H9 (cell line): ENCODE measurements at regions not wholly inside any gene's neighbourhood (a gene's known extent, or its start where the extent isn't known, plus 50 kb on each side); places are given as distances from the start of the nearest gene placed in this dataset.

Source experiments
- DNase-seq: peaks from one replicate; pipeline ENCODE4 v3.0.0-alpha.2; 2017
- H2AFZ ChIP-seq: one replicate; pipeline ENCODE4 v1.6.1; 2013; ENCODE audit warnings: mild to moderate bottlenecking, low read length, control low read depth, moderate library complexity
- H2AK5ac ChIP-seq: 2 replicates; pipeline ENCODE4 v1.6.1; 2013; ENCODE audit warnings: low read length, control low read depth, mixed read lengths; ENCODE audit not compliant: insufficient read length
- H2BK120ac ChIP-seq: one replicate; pipeline ENCODE4 v1.6.1; 2013; ENCODE audit warnings: low read depth, mild to moderate bottlenecking, low read length, control low read depth, inconsistent platforms; ENCODE audit not compliant: poor library complexity, severe bottlenecking
- H2BK12ac ChIP-seq: 2 replicates; pipeline ENCODE4 v1.6.1; 2013; ENCODE audit warnings: low read length, control low read depth, mixed read lengths, low read depth; ENCODE audit not compliant: insufficient read length
- H2BK15ac ChIP-seq: 2 replicates; pipeline ENCODE4 v1.6.1; 2013; ENCODE audit warnings: low read depth, low read length, control low read depth
- H2BK20ac ChIP-seq: one replicate; pipeline ENCODE4 v1.6.1; 2013; ENCODE audit warnings: low read depth, mild to moderate bottlenecking, low read length, control low read depth, inconsistent platforms; ENCODE audit not compliant: poor library complexity, severe bottlenecking
- H2BK5ac ChIP-seq: 2 replicates; pipeline ENCODE4 v1.6.1; 2013; ENCODE audit warnings: low read length, control low read depth, mixed read lengths; ENCODE audit not compliant: insufficient read length
- H3K14ac ChIP-seq: 2 replicates; pipeline ENCODE4 v1.6.1; 2013; ENCODE audit warnings: low read length, control low read depth; ENCODE audit not compliant: insufficient read depth
- H3K18ac ChIP-seq: 2 replicates; pipeline ENCODE4 v1.6.1; 2013; ENCODE audit warnings: low read depth, mild to moderate bottlenecking, mixed read lengths, low read length, control low read depth; ENCODE audit not compliant: insufficient read length
- H3K23ac ChIP-seq: 2 replicates; pipeline ENCODE4 v1.6.1; 2013; ENCODE audit warnings: low read length, control low read depth, mixed read lengths, low read depth; ENCODE audit not compliant: insufficient read length
- H3K23me2 ChIP-seq: 2 replicates; pipeline ENCODE4 v1.6.1; 2013; ENCODE audit warnings: low read depth, mild to moderate bottlenecking, mixed read lengths, low read length, control low read depth; ENCODE audit not compliant: insufficient read length, poor library complexity, severe bottlenecking
- H3K27ac ChIP-seq: 2 replicates; pipeline ENCODE4 v1.5.1; 2013; ENCODE audit warnings: low read length, control low read depth, mixed read lengths, low read depth; ENCODE audit not compliant: insufficient read length
- H3K27me3 ChIP-seq: 2 replicates; pipeline ENCODE4 v1.6.1; 2013; ENCODE audit warnings: low read length, control low read depth, inconsistent platforms; ENCODE audit not compliant: insufficient read depth
- H3K4ac ChIP-seq: 2 replicates; pipeline ENCODE4 v1.6.1; 2013; ENCODE audit warnings: low read depth, mild to moderate bottlenecking, control low read depth, inconsistent platforms, low read length, moderate library complexity
- H3K4me1 ChIP-seq: 2 replicates; pipeline ENCODE4 v1.6.1; 2013; ENCODE audit warnings: low read length, control low read depth, inconsistent platforms; ENCODE audit not compliant: insufficient read depth
- H3K4me2 ChIP-seq: 2 replicates; pipeline ENCODE4 v1.6.1; 2013; ENCODE audit warnings: low read length, control low read depth, mixed read lengths; ENCODE audit not compliant: insufficient read length, insufficient read depth
- H3K56ac ChIP-seq: 2 replicates; pipeline ENCODE4 v1.6.1; 2013; ENCODE audit warnings: low read depth, mild to moderate bottlenecking, mixed read lengths, low read length, control low read depth; ENCODE audit not compliant: insufficient read length
- H3K79me1 ChIP-seq: 2 replicates; pipeline ENCODE4 v1.6.1; 2013; ENCODE audit warnings: low read depth, mild to moderate bottlenecking, moderate library complexity, low read length, control low read depth, inconsistent platforms; ENCODE audit not compliant: insufficient read depth, poor library complexity, severe bottlenecking
- H3K79me2 ChIP-seq: 2 replicates; pipeline ENCODE4 v1.6.1; 2013; ENCODE audit warnings: low read length, control low read depth, inconsistent platforms; ENCODE audit not compliant: insufficient read depth
- H3K9ac ChIP-seq: 2 replicates; pipeline ENCODE4 v1.6.1; 2013; ENCODE audit warnings: low read length, control low read depth, mixed read lengths; ENCODE audit not compliant: insufficient read length; ENCODE audit errors: extremely low read depth
- H3K9me3 ChIP-seq: one replicate; pipeline ENCODE4 v1.6.1; 2013; ENCODE audit warnings: low read depth, low read length, inconsistent platforms; ENCODE audit not compliant: control insufficient read depth
- H3T11ph ChIP-seq: one replicate; pipeline ENCODE4 v1.6.1; 2013; ENCODE audit warnings: mild to moderate bottlenecking, low read length, control low read depth, inconsistent platforms
- H4K20me1 ChIP-seq: one replicate; pipeline ENCODE4 v1.6.1; 2013; ENCODE audit not compliant: control insufficient read depth, insufficient read length, insufficient read depth
- H4K5ac ChIP-seq: 2 replicates; pipeline ENCODE4 v1.6.1; 2013; ENCODE audit warnings: low read depth, mild to moderate bottlenecking, mixed read lengths, low read length, control low read depth; ENCODE audit not compliant: insufficient read length
- H4K8ac ChIP-seq: replicated peaks from 2 replicates; pipeline ENCODE4 v1.6.1; 2013; ENCODE audit warnings: low read length, control low read depth, mixed read lengths, low read depth; ENCODE audit not compliant: insufficient read length
- H4K91ac ChIP-seq: 2 replicates; pipeline ENCODE4 v1.6.1; 2013; ENCODE audit warnings: low read depth, mild to moderate bottlenecking, moderate library complexity, mixed read lengths, low read length, control low read depth; ENCODE audit not compliant: insufficient read length
- H3K27ac Mint-ChIP-seq, 3 experiments: 2 replicates in 2 of 3; 3 replicates in 1 of 3; pipeline ENCODE4 v1.8.0; 2020 to 2021; ENCODE audit warnings: mixed read lengths in 3 of 3, mild to moderate bottlenecking in 1 of 3, moderate library complexity in 1 of 3
- H3K27me3 Mint-ChIP-seq: 2 replicates; pipeline ENCODE4 v1.8.0; 2021; ENCODE audit warnings: low read depth, mild to moderate bottlenecking, moderate library complexity, mixed read lengths
- H3K36me3 Mint-ChIP-seq, 3 experiments: 2 replicates in 2 of 3; 3 replicates in 1 of 3; pipeline ENCODE4 v1.8.0; 2020 to 2021; ENCODE audit warnings: low read depth in 3 of 3, mixed read lengths in 3 of 3; ENCODE audit not compliant: insufficient read depth in 1 of 3
- H3K4me1 Mint-ChIP-seq, 2 experiments: 2 replicates each; pipeline ENCODE4 v1.8.0; 2020; ENCODE audit warnings: mixed read lengths in 2 of 2
- H3K4me3 Mint-ChIP-seq, 2 experiments: 2 replicates in 1 of 2; 3 replicates in 1 of 2; pipeline ENCODE4 v1.8.0; 2020 to 2021; ENCODE audit warnings: mild to moderate bottlenecking in 2 of 2, mixed read lengths in 2 of 2, moderate library complexity in 1 of 2
- H3K9me3 Mint-ChIP-seq, 2 experiments: 2 replicates in 1 of 2; 3 replicates in 1 of 2; pipeline ENCODE4 v1.8.0; 2020; ENCODE audit warnings: mild to moderate bottlenecking in 2 of 2, mixed read lengths in 2 of 2, moderate library complexity in 1 of 2
- CTCF ChIP-seq: fragments of 200-600 bp; sonication (generic); conservative IDR thresholded peaks from 3 replicates; pipeline ENCODE4 v1.8.0; 2021; ENCODE audit warnings: antibody characterized with exemption, mild to moderate bottlenecking
- WGBS: extraction: QIAGEN DNeasy Blood & Tissue Kit; methylation state at CpG from one replicate; pipeline ENCODE4 v1.1.7; 2013; ENCODE audit warnings: missing lambda C conversion rate, low lambda C conversion rate, mixed read lengths; ENCODE audit not compliant: insufficient read length; ENCODE audit errors: extremely low coverage; 5-methylcytosine and 5-hydroxymethylcytosine counted together

- H3K9ac ChIP-seq = no peak overlapping the region
- no peak overlapping the region for H3T11ph ChIP-seq
- Mint-ChIP-seq H3K4me3 (no peak overlapping the region), H3K36me3 (no peaks in the 10 kb centered on the region), H3K9me3 (no peaks in the 10 kb centered on the region), H3K27ac (no peak overlapping the region), H3K27me3 (no peaks in the 10 kb centered on the region), H3K4me1 (peaks cover 0 to 6% of the 10 kb centered on the region in 2 experiments; a peak in 2 of 4 replicates)
- H3K18ac ChIP-seq = no peak overlapping the region
- H3K27me3 ChIP-seq = no peaks in the 10 kb centered on the region
- no peak overlapping the region for H3K23ac ChIP-seq
- no peak overlapping the region for H2BK20ac ChIP-seq
- H4K20me1 ChIP-seq = no peaks in the 10 kb centered on the region
- no peaks in the 10 kb centered on the region for H3K23me2 ChIP-seq
- WGBS = no CpG with 5 or more reads among the region's 1 CpG
- no peak overlapping the region for H2BK15ac ChIP-seq
- H2BK120ac ChIP-seq = no peak overlapping the region
- H3K79me1 ChIP-seq = no peaks in the 10 kb centered on the region
- no peak overlapping the region for H2BK5ac ChIP-seq
- no peak overlapping the region for H3K4me2 ChIP-seq
- no peak overlapping the region for H3K56ac ChIP-seq
- no peaks in the 10 kb centered on the region for H3K4me1 ChIP-seq
- no peak overlapping the region for H3K4ac ChIP-seq
- DNase-seq = no peak
- no peaks in the 10 kb centered on the region for H3K79me2 ChIP-seq
- H3K9me3 ChIP-seq = no peaks in the 10 kb centered on the region
- H4K91ac ChIP-seq = no peak overlapping the region
- H2AK5ac ChIP-seq = no peak overlapping the region
- H2BK12ac ChIP-seq = no peak overlapping the region
- no peak overlapping the region for H4K5ac ChIP-seq
- H3K14ac ChIP-seq = no peak overlapping the region
- H2AFZ ChIP-seq = no peak overlapping the region
- H4K8ac ChIP-seq = no peak overlapping the region
- H3K27ac ChIP-seq = no peak overlapping the region
- no peak for TF ChIP-seq CTCF
Measured at GRCh38 chr1:186763107-186763506, 65.6 kb upstream of the PLA2G4A start.
